Trophoblast cell (in vitro differentiated cells and primary cell): ENCODE measurements at regions not wholly inside any gene's neighbourhood (a gene's known extent, or its start where the extent isn't known, plus 50 kb on each side); places are given as distances from the start of the nearest gene placed in this dataset.

ENCODE experiments used
- DNase-seq, 2 donors: peaks; one replicate each; pipeline ENCODE4 v3.0.0-alpha.2; 2016
- H2AFZ ChIP-seq: 2 replicates; pipeline ENCODE4 v1.6.1; 2013; ENCODE audit warnings: low read length, moderate library complexity, mild to moderate bottlenecking; ENCODE audit not compliant: insufficient read depth, poor library complexity
- H2AK5ac ChIP-seq: 2 replicates; pipeline ENCODE4 v1.6.1; 2013; ENCODE audit warnings: mild to moderate bottlenecking, low read length
- H2BK120ac ChIP-seq: 2 replicates; pipeline ENCODE4 v1.6.1; 2013; ENCODE audit warnings: low read length, mild to moderate bottlenecking, moderate library complexity; ENCODE audit not compliant: insufficient read depth, poor library complexity
- H2BK12ac ChIP-seq: 2 replicates; pipeline ENCODE4 v1.6.1; 2013; ENCODE audit warnings: mild to moderate bottlenecking, low read length, moderate library complexity
- H2BK5ac ChIP-seq: 2 replicates; pipeline ENCODE4 v1.6.1; 2013; ENCODE audit warnings: low read length, low read depth, moderate library complexity, mild to moderate bottlenecking; ENCODE audit not compliant: poor library complexity
- H3K14ac ChIP-seq: 2 replicates; pipeline ENCODE4 v1.6.1; 2013; ENCODE audit warnings: mild to moderate bottlenecking, low read length
- H3K18ac ChIP-seq: 2 replicates; pipeline ENCODE4 v1.6.1; 2013; ENCODE audit warnings: mild to moderate bottlenecking, low read length
- H3K23ac ChIP-seq: 2 replicates; pipeline ENCODE4 v1.6.1; 2013; ENCODE audit warnings: low read length
- H3K27ac ChIP-seq: 2 replicates; pipeline ENCODE4 v1.5.1; 2013; ENCODE audit warnings: low read depth, mild to moderate bottlenecking, inconsistent platforms, low read length, moderate library complexity
- H3K27me3 ChIP-seq: 2 replicates; pipeline ENCODE4 v1.6.1; 2013; ENCODE audit warnings: inconsistent platforms, mild to moderate bottlenecking, low read length, moderate library complexity; ENCODE audit not compliant: insufficient read depth
- H3K36me3 ChIP-seq, 2 experiments: 1 replicate in 1 of 2; 2 replicates in 1 of 2; pipeline ENCODE4 v1.6.1; 2013; ENCODE audit warnings: low read length in 2 of 2, mild to moderate bottlenecking in 2 of 2, moderate library complexity in 1 of 2; ENCODE audit not compliant: insufficient read depth in 2 of 2, control insufficient read depth in 1 of 2
- H3K4ac ChIP-seq: 2 replicates; pipeline ENCODE4 v1.6.1; 2013; ENCODE audit warnings: low read depth, mild to moderate bottlenecking, low read length, moderate library complexity
- H3K4me1 ChIP-seq, 2 experiments: 1 replicate in 1 of 2; 2 replicates in 1 of 2; pipeline ENCODE4 v1.6.1; 2013; ENCODE audit warnings: low read length in 2 of 2, mild to moderate bottlenecking in 2 of 2, moderate library complexity in 1 of 2; ENCODE audit not compliant: insufficient read depth in 2 of 2, control insufficient read depth in 1 of 2
- H3K4me2 ChIP-seq: 2 replicates; pipeline ENCODE4 v1.6.1; 2013; ENCODE audit warnings: inconsistent platforms, mild to moderate bottlenecking, low read length, moderate library complexity
- H3K4me3 ChIP-seq: 2 replicates; pipeline ENCODE4 v1.5.1; 2013; ENCODE audit warnings: mild to moderate bottlenecking, low read depth, low read length, inconsistent platforms
- H3K79me1 ChIP-seq: one replicate; pipeline ENCODE4 v1.6.1; 2013; ENCODE audit warnings: low read length
- H3K79me2 ChIP-seq: 2 replicates; pipeline ENCODE4 v1.6.1; 2013; ENCODE audit warnings: low read length, mild to moderate bottlenecking; ENCODE audit not compliant: control insufficient read depth, insufficient read depth, poor library complexity
- H3K9ac ChIP-seq: 2 replicates; pipeline ENCODE4 v1.6.1; 2013; ENCODE audit warnings: mild to moderate bottlenecking, low read length
- H3K9me3 ChIP-seq: 2 replicates; pipeline ENCODE4 v1.6.1; 2013; ENCODE audit warnings: low read depth, mild to moderate bottlenecking, control low read depth, inconsistent platforms, low read length; ENCODE audit not compliant: insufficient read depth
- H4K12ac ChIP-seq: 2 replicates; pipeline ENCODE4 v1.6.1; 2013; ENCODE audit warnings: low read depth, mild to moderate bottlenecking, low read length, moderate library complexity
- H4K8ac ChIP-seq: 2 replicates; pipeline ENCODE4 v1.6.1; 2013; ENCODE audit warnings: low read depth, mild to moderate bottlenecking, low read length, moderate library complexity
- H4K91ac ChIP-seq: one replicate; pipeline ENCODE4 v1.6.1; 2013; ENCODE audit warnings: low read depth, mild to moderate bottlenecking, low read length, moderate library complexity
- WGBS: extraction: QIAGEN DNeasy Blood & Tissue Kit; methylation state at CpG from one replicate; pipeline ENCODE4 v1.1.7; 2013; ENCODE audit warnings: missing lambda C conversion rate; ENCODE audit not compliant: insufficient read length, insufficient coverage; ENCODE audit errors: extremely low coverage; 5-methylcytosine and 5-hydroxymethylcytosine counted together

- H3K4me1 ChIP-seq, result no peaks in the 10 kb centered on the region
- no peak overlapping the region for H3K4me2 ChIP-seq
- no peak overlapping the region for H2AFZ ChIP-seq
- no peaks in the 10 kb centered on the region for H3K9me3 ChIP-seq
- no peak overlapping the region for H4K8ac ChIP-seq
- no peak overlapping the region for H2BK12ac ChIP-seq
- no peaks in the 10 kb centered on the region for H3K27me3 ChIP-seq
- H3K4me3 ChIP-seq, result no peak overlapping the region
- no peak overlapping the region for H2AK5ac ChIP-seq
- no peaks in the 10 kb centered on the region for H3K79me1 ChIP-seq
- H2BK5ac ChIP-seq, result no peak overlapping the region
- H3K18ac ChIP-seq, result no peak overlapping the region
- H3K4ac ChIP-seq, result no peak overlapping the region
- no peak overlapping the region for H3K9ac ChIP-seq
- H4K12ac ChIP-seq, result no peak overlapping the region
- no peak overlapping the region for H2BK120ac ChIP-seq
- no peak for DNase-seq
- H3K27ac ChIP-seq, result no peak overlapping the region
- no peak overlapping the region for H3K14ac ChIP-seq
- no peak overlapping the region for H4K91ac ChIP-seq
- no peaks in the 10 kb centered on the region for H3K79me2 ChIP-seq
- H3K36me3 ChIP-seq, result no peaks in the 10 kb centered on the region
- no CpG with 5 or more reads among the region's 4 CpGs for WGBS
- no peak overlapping the region for H3K23ac ChIP-seq
Measured at GRCh38 chr17:33914125-33914524, 341.0 kb upstream of the CCL2 start.

- H3K4me1 ChIP-seq, result no peaks in the 10 kb centered on the region
- H3K14ac ChIP-seq, result no peak overlapping the region
- H3K18ac ChIP-seq, result no peak overlapping the region
- H3K79me1 ChIP-seq, result no peaks in the 10 kb centered on the region
- no peak overlapping the region for H4K8ac ChIP-seq
- H2AK5ac ChIP-seq, result no peak overlapping the region
- no peak overlapping the region for H4K12ac ChIP-seq
- no peak overlapping the region for H3K4me2 ChIP-seq
- no peak overlapping the region for H3K23ac ChIP-seq
- no peaks in the 10 kb centered on the region for H3K36me3 ChIP-seq
- no peak for DNase-seq
- no peaks in the 10 kb centered on the region for H3K79me2 ChIP-seq
- H4K91ac ChIP-seq, result no peak overlapping the region
- no peaks in the 10 kb centered on the region for H3K9me3 ChIP-seq
- no peak overlapping the region for H2BK5ac ChIP-seq
- no CpG with 5 or more reads among the region's 4 CpGs for WGBS
- no peak overlapping the region for H3K4ac ChIP-seq
- H2BK120ac ChIP-seq, result no peak overlapping the region
- no peak overlapping the region for H3K9ac ChIP-seq
- no peaks in the 10 kb centered on the region for H3K27me3 ChIP-seq
- H3K27ac ChIP-seq, result no peak overlapping the region
- H2BK12ac ChIP-seq, result no peak overlapping the region
- no peak overlapping the region for H2AFZ ChIP-seq
- no peak overlapping the region for H3K4me3 ChIP-seq
Measured at GRCh38 chr17:33922971-33923370, 332.1 kb upstream of the CCL2 start.

GRCh38 chr17:33924104-33924503 lies 331.0 kb upstream of the CCL2 start:
- Histone ChIP-seq H2BK12ac (no peak overlapping the region), H4K91ac (no peak overlapping the region), H3K9ac (no peak overlapping the region), H3K79me2 (no peaks in the 10 kb centered on the region), H3K4me2 (no peak overlapping the region), H2AFZ (no peak overlapping the region), H4K12ac (no peak overlapping the region), H2BK5ac (no peak overlapping the region), H3K27me3 (no peaks in the 10 kb centered on the region), H3K4me1 (no peaks in the 10 kb centered on the region), H3K4ac (no peak overlapping the region), H3K9me3 (no peaks in the 10 kb centered on the region), H3K18ac (no peak overlapping the region), H3K36me3 (no peaks in the 10 kb centered on the region), H3K23ac (no peak overlapping the region), H3K14ac (no peak overlapping the region), H2BK120ac (no peak overlapping the region), H4K8ac (no peak overlapping the region), H3K79me1 (no peaks in the 10 kb centered on the region), H3K4me3 (no peak overlapping the region), H2AK5ac (no peak overlapping the region), H3K27ac (no peak overlapping the region)
- WGBS, result no CpG with 5 or more reads among the region's 5 CpGs
- no peak for DNase-seq

- no peak overlapping the region for H3K14ac ChIP-seq
Measured at GRCh38 chr17:33925649-33926048, 329.4 kb upstream of the CCL2 start.

More at GRCh38 chr17:33925649-33926048, 329.4 kb upstream of the CCL2 start:
- no peak overlapping the region for H3K9ac ChIP-seq
- H3K27ac ChIP-seq, result no peak overlapping the region
- no CpG with 5 or more reads among the region's 2 CpGs for WGBS
- no peak overlapping the region for H2AFZ ChIP-seq
- no peak overlapping the region for H4K8ac ChIP-seq
- no peak overlapping the region for H2BK12ac ChIP-seq
- H3K23ac ChIP-seq, result no peak overlapping the region
- no peak overlapping the region for H2BK5ac ChIP-seq
- no peaks in the 10 kb centered on the region for H3K9me3 ChIP-seq
- no peak overlapping the region for H2BK120ac ChIP-seq
- no peak overlapping the region for H3K18ac ChIP-seq
- H3K36me3 ChIP-seq, result no peaks in the 10 kb centered on the region
- H3K27me3 ChIP-seq, result no peaks in the 10 kb centered on the region
- no peaks in the 10 kb centered on the region for H3K79me2 ChIP-seq
- DNase-seq, result no peak
- no peak overlapping the region for H4K12ac ChIP-seq
- H3K4me1 ChIP-seq, result no peaks in the 10 kb centered on the region
- H3K4ac ChIP-seq, result no peak overlapping the region
- H3K4me2 ChIP-seq, result no peak overlapping the region
- H4K91ac ChIP-seq, result no peak overlapping the region
- no peaks in the 10 kb centered on the region for H3K79me1 ChIP-seq
- no peak overlapping the region for H3K4me3 ChIP-seq
- H2AK5ac ChIP-seq, result no peak overlapping the region
